ENCODE measurements at regions not wholly inside any gene's neighbourhood (a gene's known extent, or its start where the extent isn't known, plus 50 kb on each side); places are given as distances from the start of the nearest gene placed in this dataset.

- no peak for TF ChIP-seq CTCF (conservative IDR thresholded peaks at IDR 0.05; ENCODE audit: low read depth)
- DNase-seq (ENCODE audit: low spot score), result no peak
- no peak overlapping the region for H3K27ac ChIP-seq
- POLR2A ChIA-PET (ENCODE audit: low non-redundant PET), result no interaction called here
- CTCF ChIA-PET, result no interaction called here
These were observed 205.8 kb upstream of the RAI14 start for GRCh38 chr5:34450338-34450737.

GRCh38 chr5:34452170-34452828, 203.8 kb upstream of the RAI14 start:
- no peak overlapping the region for H3K27ac ChIP-seq
- ChIA-PET POLR2A (ENCODE audit: low non-redundant PET) (no interaction called here), CTCF (no interaction called here)
- DNase-seq (ENCODE audit: low spot score), result peak; percentile 29
- no peak for TF ChIP-seq CTCF (conservative IDR thresholded peaks at IDR 0.05; ENCODE audit: low read depth)

DNA sequence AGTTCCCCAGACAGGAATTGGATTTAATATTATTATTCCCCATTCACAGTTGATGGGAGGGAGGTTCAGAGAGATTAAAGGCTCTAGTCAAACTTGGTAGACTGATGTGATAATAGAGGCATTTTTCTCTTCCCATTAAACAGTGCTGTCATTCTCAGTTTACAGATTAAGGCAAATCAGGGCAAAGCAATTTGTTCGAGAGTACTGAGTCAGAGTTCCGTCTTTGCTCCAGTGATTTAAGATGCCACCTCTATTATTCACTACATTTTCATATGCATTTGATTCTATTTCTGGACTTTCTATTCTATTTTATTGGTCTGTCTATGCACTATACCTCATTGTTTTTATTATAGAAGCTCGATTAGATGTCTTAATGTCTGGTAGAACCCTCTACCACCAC, 201.0 kb upstream of the RAI14 start:
- no peak for TF ChIP-seq CTCF (conservative IDR thresholded peaks at IDR 0.05; ENCODE audit: low read depth)
- ChIA-PET CTCF (no interaction called here), POLR2A (ENCODE audit: low non-redundant PET) (interaction anchor here (0.5 kb wide), 1 partner anchor 171 kb away, joined by 3 read pairs; no protein-coding TSS in a partner anchor)
- H3K27ac ChIP-seq, result no peak overlapping the region
- DNase-seq (ENCODE audit: low spot score), result no peak

DNA sequence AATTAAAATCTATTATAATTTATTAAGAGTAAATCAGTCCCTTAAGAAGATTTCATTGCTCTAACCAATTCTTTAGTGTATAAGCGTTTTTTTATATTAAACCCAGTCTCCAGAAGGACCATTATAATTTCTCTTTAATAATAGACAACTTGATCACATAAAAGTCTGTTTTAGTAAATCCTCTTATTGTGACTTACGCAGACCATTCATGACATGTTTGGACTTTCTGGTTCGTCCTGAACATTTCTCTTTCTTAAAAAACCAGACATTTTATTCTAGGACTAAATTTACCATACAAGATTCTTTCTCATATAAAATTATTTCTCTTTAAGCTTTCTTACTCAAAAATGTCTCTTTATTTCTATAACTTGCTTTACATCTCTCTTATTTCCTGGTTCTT, 196.2 kb upstream of the RAI14 start:
- DNase-seq (ENCODE audit: low spot score), result no peak
- ChIA-PET POLR2A (ENCODE audit: low non-redundant PET) (no interaction called here), CTCF (interaction anchor here (0.6 kb wide), 1 partner anchor 10 kb away, joined by 3 read pairs; no protein-coding TSS in a partner anchor)
- TF ChIP-seq CTCF (conservative IDR thresholded peaks at IDR 0.05; ENCODE audit: low read depth), result no peak
- no peak overlapping the region for H3K27ac ChIP-seq

DNA sequence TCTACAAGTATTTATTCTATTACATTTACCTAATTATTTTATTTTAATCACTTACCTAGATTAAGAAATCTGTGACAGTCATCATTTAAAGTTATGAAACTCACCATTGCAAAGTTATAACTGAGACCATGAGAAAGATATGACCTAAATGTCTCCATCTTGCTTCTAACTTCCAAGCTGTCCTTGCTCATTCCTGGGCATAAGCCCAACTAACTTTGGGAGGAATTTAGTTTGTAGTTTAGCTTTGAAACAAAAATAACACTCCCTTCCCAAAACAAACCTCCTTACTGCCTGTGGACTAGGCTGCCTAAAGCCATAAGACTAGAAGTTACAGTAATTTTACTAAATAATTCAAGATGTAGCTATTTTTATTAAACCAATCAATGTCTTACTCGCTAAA, 195.6 kb upstream of the RAI14 start:
- no peak for TF ChIP-seq CTCF (conservative IDR thresholded peaks at IDR 0.05; ENCODE audit: low read depth)
- no peak overlapping the region for H3K27ac ChIP-seq
- DNase-seq (ENCODE audit: low spot score), result no peak
- CTCF ChIA-PET, result interaction anchor here (0.6 kb wide), 1 partner anchor 9 kb away, joined by 3 read pairs; no protein-coding TSS in a partner anchor
- POLR2A ChIA-PET (ENCODE audit: low non-redundant PET), result no interaction called here

GRCh38 chr5:34464829-34465228, 191.3 kb upstream of the RAI14 start:
- CTCF ChIA-PET, result interaction anchor here (1.3 kb wide), 1 partner anchor 466 kb away, joined by 3 read pairs; no protein-coding TSS in a partner anchor

More at GRCh38 chr5:34464829-34465228, 191.3 kb upstream of the RAI14 start:
- no peak for DNase-seq (ENCODE audit: low spot score)
- no peak overlapping the region for H3K27ac ChIP-seq
- TF ChIP-seq CTCF (conservative IDR thresholded peaks at IDR 0.05; ENCODE audit: low read depth), result no peak
- POLR2A ChIA-PET (ENCODE audit: low non-redundant PET), result no interaction called here

Data from RWPE1 (cell line).